PC-9 (cell line): ENCODE measurements at regions not wholly inside any gene's neighbourhood (a gene's known extent, or its start where the extent isn't known, plus 50 kb on each side); places are given as distances from the start of the nearest gene placed in this dataset.
"Not testable (repeated sequence)": the region's sequence is repeated elsewhere in the genome, so short reads cannot be mapped to it uniquely, and the experiment has no call there.

ENCODE experiments used
- CTCF ChIP-seq: fragments of 200-600 bp; sonication (generic); conservative IDR thresholded peaks from 2 replicates; pipeline ENCODE4 v1.6.1; 2017; ENCODE audit warnings: mixed run types, antibody characterized with exemption, mild to moderate bottlenecking, moderate library complexity
- EZH2 ChIP-seq: fragments of 200-600 bp; sonication (generic); IDR thresholded peaks from 2 replicates; pipeline ENCODE4 v1.8.0; 2017; ENCODE audit warnings: antibody characterized with exemption, low read depth

GRCh38 chr3:195964318-195965107, 56.2 kb upstream of the TNK2 start:
- TF ChIP-seq CTCF, EZH2: not testable (repeated sequence)
